HG03469 (cell line): ENCODE measurements at regions not wholly inside any gene's neighbourhood (a gene's known extent, or its start where the extent isn't known, plus 50 kb on each side); places are given as distances from the start of the nearest gene placed in this dataset.

Experiments
- ATAC-seq: cut with Tn5 transposase; IDR thresholded peaks from one replicate; pipeline ENCODE4 v1.9.1; 2021; ENCODE audit warnings: mild to moderate bottlenecking, moderate library complexity, moderate number of reproducible peaks; ENCODE audit not compliant: unreplicated experiment

- no peak for ATAC-seq
Observed at GRCh38 chr7:136667584-136667983, 200.9 kb upstream of the CHRM2 start.

GRCh38 chr7:136665878-136666509, 202.5 kb upstream of the CHRM2 start:
- no peak for ATAC-seq

- ATAC-seq, result no peak
Observed at GRCh38 chr7:136664537-136664936, 203.9 kb upstream of the CHRM2 start.

- no peak for ATAC-seq
Observed at GRCh38 chr7:136657482-136657921, 210.9 kb upstream of the CHRM2 start.

- ATAC-seq, result no peak
Observed at GRCh38 chr7:136656516-136656915, 211.9 kb upstream of the CHRM2 start.

GRCh38 chr7:136655414-136655813, 213.0 kb upstream of the CHRM2 start:
- ATAC-seq, result no peak

GRCh38 chr7:136654406-136654805, 214.0 kb upstream of the CHRM2 start:
- ATAC-seq, result no peak

GRCh38 chr7:136652635-136653370, 215.6 kb upstream of the CHRM2 start:
- ATAC-seq, result no peak

- ATAC-seq, result no peak
Observed at GRCh38 chr7:136640977-136641376, 227.5 kb upstream of the CHRM2 start.

- no peak for ATAC-seq
Observed at GRCh38 chr7:136637813-136638212, 230.6 kb upstream of the CHRM2 start.

GRCh38 chr7:136635751-136636150, 232.7 kb upstream of the CHRM2 start:
- no peak for ATAC-seq

- ATAC-seq, result no peak
Observed at GRCh38 chr7:136618818-136619217, 249.6 kb upstream of the CHRM2 start.

- ATAC-seq, result no peak
Observed at GRCh38 chr7:136617176-136617575, 251.3 kb upstream of the CHRM2 start.

- no peak for ATAC-seq
Observed at GRCh38 chr7:136605532-136606329, 262.7 kb upstream of the CHRM2 start.

- ATAC-seq, result no peak
Observed at GRCh38 chr7:136601772-136602171, 266.7 kb upstream of the CHRM2 start.

- no peak for ATAC-seq
Observed at GRCh38 chr7:136600475-136600874, 268.0 kb upstream of the CHRM2 start.

- no peak for ATAC-seq
Observed at GRCh38 chr7:136594739-136595144, 273.7 kb upstream of the CHRM2 start.

GRCh38 chr7:136588216-136588615, 280.2 kb upstream of the CHRM2 start:
- no peak for ATAC-seq

GRCh38 chr7:136585954-136586670, 282.3 kb upstream of the CHRM2 start:
- ATAC-seq, result no peak

GRCh38 chr7:136566491-136566890, 302.0 kb upstream of the CHRM2 start:
- no peak for ATAC-seq

GRCh38 chr7:136555933-136556332, 312.5 kb upstream of the CHRM2 start:
- no peak for ATAC-seq
